OCI-LY1 (cell line): ENCODE measurements at regions not wholly inside any gene's neighbourhood (a gene's known extent, or its start where the extent isn't known, plus 50 kb on each side); places are given as distances from the start of the nearest gene placed in this dataset.

Experiments
- H2AFZ ChIP-seq: fragments of 200-600 bp; sonication (generic), shearing (Covaris generic); 2 replicates; pipeline ENCODE4 v1.6.0; 2014; ENCODE audit warnings: antibody characterized with exemption, mild to moderate bottlenecking, low read length
- H3F3A ChIP-seq: fragments of 200-600 bp; sonication (generic), shearing (Covaris generic); 2 replicates; pipeline ENCODE4 v1.6.0; 2014; ENCODE audit warnings: mild to moderate bottlenecking, antibody characterized with exemption, low read length, moderate library complexity; ENCODE audit not compliant: insufficient read depth
- H3K27ac ChIP-seq: fragments of 200-600 bp; sonication (generic); 2 replicates; pipeline ENCODE4 v1.5.1; 2014; ENCODE audit warnings: low read length, mixed run types, mild to moderate bottlenecking, low read depth; ENCODE audit not compliant: poor library complexity, severe bottlenecking
- H3K27me3 ChIP-seq: fragments of 200-600 bp; sonication (generic); 2 replicates; pipeline ENCODE4 v1.6.0; 2014; ENCODE audit warnings: antibody characterized with exemption, mild to moderate bottlenecking, low read length, moderate library complexity; ENCODE audit not compliant: insufficient read depth
- H3K36me3 ChIP-seq: fragments of 200-600 bp; sonication (generic); 2 replicates; pipeline ENCODE4 v1.6.1; 2014; ENCODE audit warnings: mild to moderate bottlenecking, antibody characterized with exemption, low read length, moderate library complexity, mixed read lengths; ENCODE audit not compliant: insufficient read depth
- H3K4me1 ChIP-seq: fragments of 200-600 bp; sonication (generic); 2 replicates; pipeline ENCODE4 v1.5.1; 2014; ENCODE audit warnings: mild to moderate bottlenecking, low read length, moderate library complexity; ENCODE audit not compliant: insufficient read depth, severe bottlenecking
- H3K4me2 ChIP-seq: fragments of 200-600 bp; sonication (generic), shearing (Covaris generic); 2 replicates; pipeline ENCODE4 v1.6.1; 2014; ENCODE audit warnings: low read length
- H3K4me3 ChIP-seq: fragments of 200-600 bp; sonication (generic); 2 replicates; pipeline ENCODE4 v1.5.1; 2014; ENCODE audit warnings: low read length, low read depth, mild to moderate bottlenecking, mixed read lengths; ENCODE audit not compliant: poor library complexity, severe bottlenecking
- H3K79me2 ChIP-seq: fragments of 200-600 bp; shearing (Covaris generic); 2 replicates; pipeline ENCODE4 v1.6.1; 2016; ENCODE audit warnings: mixed run types, low read length, mixed read lengths; ENCODE audit not compliant: insufficient read depth
- H3K9ac ChIP-seq: fragments of 200-600 bp; sonication (generic), shearing (Covaris generic); 2 replicates; pipeline ENCODE4 v1.6.1; 2014; ENCODE audit warnings: mild to moderate bottlenecking, low read length, mixed read lengths
- H3K9me2 ChIP-seq: fragments of 200-600 bp; sonication (generic), shearing (Covaris generic); 2 replicates; pipeline ENCODE4 v1.6.1; 2014; ENCODE audit warnings: low read depth, mild to moderate bottlenecking, low read length, mixed read lengths
- H3K9me3 ChIP-seq: fragments of 200-600 bp; shearing (Covaris generic); 2 replicates; pipeline ENCODE4 v1.6.1; 2014; ENCODE audit warnings: low read length, mixed read lengths
- H4K20me1 ChIP-seq: fragments of 200-600 bp; sonication (generic), shearing (Covaris generic); 2 replicates; pipeline ENCODE4 v1.6.0; 2016; ENCODE audit warnings: mild to moderate bottlenecking, low read length; ENCODE audit not compliant: insufficient read depth
- EZH2 ChIP-seq: fragments of 200-600 bp; sonication (generic), shearing (Covaris generic); IDR thresholded peaks from 2 replicates; pipeline ENCODE4 v1.8.0; 2017; ENCODE audit warnings: borderline replicate concordance, mixed run types, mild to moderate bottlenecking, antibody characterized with exemption, low read length, moderate library complexity, mixed read lengths
- TF ChIP-seq, protein P1 (sequence below): fragments of 200-600 bp; sonication (generic), shearing (Covaris generic); IDR thresholded peaks from 2 replicates; pipeline ENCODE4 v1.5.1; 2017; ENCODE audit warnings: mild to moderate bottlenecking, antibody characterized with exemption, low read length, moderate library complexity, mixed read lengths

DNA sequence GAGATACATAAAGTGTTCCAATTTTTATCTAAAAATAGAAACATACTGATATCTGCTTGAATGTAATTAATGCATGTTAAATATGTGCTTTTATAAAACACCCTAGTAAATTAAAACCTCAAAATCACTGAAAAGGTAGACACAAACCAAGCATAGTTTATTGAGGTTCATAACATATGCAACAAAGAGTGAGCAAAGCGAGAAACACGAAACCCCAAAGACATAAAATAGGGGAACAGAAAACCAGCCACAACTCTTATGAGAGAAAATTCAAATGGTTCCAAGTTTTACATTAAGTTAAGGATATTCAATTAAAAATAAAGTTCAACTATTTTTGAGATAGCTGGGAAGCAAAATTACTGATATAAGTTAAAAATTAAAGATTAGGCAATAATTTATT is 336.4 kb upstream of the AGA start:
- TF ChIP-seq, protein P1, sequence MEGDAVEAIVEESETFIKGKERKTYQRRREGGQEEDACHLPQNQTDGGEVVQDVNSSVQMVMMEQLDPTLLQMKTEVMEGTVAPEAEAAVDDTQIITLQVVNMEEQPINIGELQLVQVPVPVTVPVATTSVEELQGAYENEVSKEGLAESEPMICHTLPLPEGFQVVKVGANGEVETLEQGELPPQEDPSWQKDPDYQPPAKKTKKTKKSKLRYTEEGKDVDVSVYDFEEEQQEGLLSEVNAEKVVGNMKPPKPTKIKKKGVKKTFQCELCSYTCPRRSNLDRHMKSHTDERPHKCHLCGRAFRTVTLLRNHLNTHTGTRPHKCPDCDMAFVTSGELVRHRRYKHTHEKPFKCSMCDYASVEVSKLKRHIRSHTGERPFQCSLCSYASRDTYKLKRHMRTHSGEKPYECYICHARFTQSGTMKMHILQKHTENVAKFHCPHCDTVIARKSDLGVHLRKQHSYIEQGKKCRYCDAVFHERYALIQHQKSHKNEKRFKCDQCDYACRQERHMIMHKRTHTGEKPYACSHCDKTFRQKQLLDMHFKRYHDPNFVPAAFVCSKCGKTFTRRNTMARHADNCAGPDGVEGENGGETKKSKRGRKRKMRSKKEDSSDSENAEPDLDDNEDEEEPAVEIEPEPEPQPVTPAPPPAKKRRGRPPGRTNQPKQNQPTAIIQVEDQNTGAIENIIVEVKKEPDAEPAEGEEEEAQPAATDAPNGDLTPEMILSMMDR: no peak
- TF ChIP-seq EZH2: no peak
- H3K36me3 ChIP-seq: no peaks in the 10 kb centered on the region
- H3K27me3 ChIP-seq: no peaks in the 10 kb centered on the region
- H3K9me3 ChIP-seq: no peaks in the 10 kb centered on the region
- H3K27ac ChIP-seq: no peak overlapping the region
- no peak overlapping the region for H3K4me3 ChIP-seq
- no peak overlapping the region for H2AFZ ChIP-seq
- H3K9ac ChIP-seq: no peak overlapping the region
- H3K4me2 ChIP-seq: no peak overlapping the region
- H3K9me2 ChIP-seq: no peaks in the 10 kb centered on the region
- H3K79me2 ChIP-seq: no peaks in the 10 kb centered on the region
- no peaks in the 10 kb centered on the region for H3K4me1 ChIP-seq
- H4K20me1 ChIP-seq: no peaks in the 10 kb centered on the region
- no peaks in the 10 kb centered on the region for H3F3A ChIP-seq

DNA sequence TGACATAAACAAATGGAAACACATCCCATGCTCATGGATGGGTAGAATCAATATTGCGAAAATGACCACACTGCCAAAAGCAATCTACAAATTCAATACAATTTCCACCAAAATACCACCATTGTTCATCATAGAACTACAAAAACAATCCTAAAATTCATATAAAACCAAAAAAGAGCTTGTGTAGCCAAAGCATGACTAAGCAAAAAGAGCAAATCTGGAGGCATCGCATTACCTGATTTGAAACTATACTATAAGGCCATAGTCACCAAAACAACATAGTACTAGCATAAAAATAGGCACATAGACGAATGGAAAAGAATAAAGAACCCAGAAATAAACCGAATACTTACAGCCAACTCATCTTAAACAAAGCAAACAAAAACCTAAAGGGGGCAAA is 342.8 kb upstream of the AGA start:
- Histone ChIP-seq H3K9me2 (no peaks in the 10 kb centered on the region), H3K9me3 (no peaks in the 10 kb centered on the region), H3F3A (no peaks in the 10 kb centered on the region), H3K4me3 (no peak overlapping the region), H4K20me1 (no peaks in the 10 kb centered on the region), H3K36me3 (no peaks in the 10 kb centered on the region), H2AFZ (no peak overlapping the region), H3K79me2 (no peaks in the 10 kb centered on the region), H3K4me2 (no peak overlapping the region), H3K27ac (no peak overlapping the region), H3K9ac (no peak overlapping the region), H3K4me1 (no peaks in the 10 kb centered on the region), H3K27me3 (no peaks in the 10 kb centered on the region)
- TF ChIP-seq EZH2: no peak
- TF ChIP-seq, protein P1: no peak

DNA sequence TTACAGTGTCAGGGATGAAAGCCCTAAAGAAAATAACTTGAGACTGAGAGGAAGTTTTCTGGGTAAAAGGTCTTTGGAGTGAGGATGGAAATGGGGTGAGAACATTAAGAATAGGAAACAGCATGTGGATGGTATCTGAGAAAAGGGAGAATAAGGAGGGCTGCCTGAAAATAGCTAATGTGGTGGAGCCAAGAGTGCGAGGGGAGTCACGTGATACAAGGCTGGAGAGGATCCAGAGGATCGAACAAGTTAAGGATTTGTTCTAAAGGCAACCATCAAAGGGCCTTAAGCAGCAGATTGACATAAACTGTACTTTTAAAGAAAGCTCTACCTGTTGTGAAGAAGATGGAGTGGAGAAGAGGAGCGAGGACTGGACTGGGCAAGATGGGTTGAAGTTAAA is 347.4 kb upstream of the AGA start:
- Histone ChIP-seq H3K4me2 (no peak overlapping the region), H3K4me3 (no peak overlapping the region), H3K27ac (no peak overlapping the region), H3F3A (no peaks in the 10 kb centered on the region), H3K79me2 (no peaks in the 10 kb centered on the region), H3K27me3 (no peaks in the 10 kb centered on the region), H3K9me2 (no peaks in the 10 kb centered on the region), H4K20me1 (no peaks in the 10 kb centered on the region), H2AFZ (no peak overlapping the region), H3K9ac (no peak overlapping the region), H3K4me1 (no peaks in the 10 kb centered on the region), H3K9me3 (no peaks in the 10 kb centered on the region), H3K36me3 (no peaks in the 10 kb centered on the region)
- TF ChIP-seq, protein P1: no peak
- no peak for TF ChIP-seq EZH2
